Vagina (tissue), 2 donors: ENCODE measurements at regions not wholly inside any gene's neighbourhood (a gene's known extent, or its start where the extent isn't known, plus 50 kb on each side); places are given as distances from the start of the nearest gene placed in this dataset.

Source experiments
- CTCF ChIP-seq, 3 experiments: fragments of 450-650 bp in 2 of 3; fragments of 200-600 bp in 1 of 3; sonication (generic) in 1 of 3; IDR thresholded peaks; one replicate each; pipeline ENCODE4 v1.5.1; 2017 to 2019; ENCODE audit warnings: antibody characterized with exemption in 3 of 3, mild to moderate bottlenecking in 2 of 3, moderate library complexity in 2 of 3
- POLR2A ChIP-seq, 2 donors: fragments of 450-650 bp; IDR thresholded peaks; one replicate each; pipeline ENCODE4 v1.6.1; 2017; ENCODE audit warnings: antibody characterized with exemption in 2 of 2, mild to moderate bottlenecking in 2 of 2, moderate library complexity in 2 of 2
- POLR2AphosphoS5 ChIP-seq, 2 donors: sonication (generic); formaldehyde crosslinking; IDR thresholded peaks; one replicate each; pipeline ENCODE4 v1.9.0; 2017; ENCODE audit warnings: antibody characterized with exemption in 2 of 2, mild to moderate bottlenecking in 2 of 2, low read depth in 1 of 2; ENCODE audit not compliant: insufficient read depth in 1 of 2

- TF ChIP-seq POLR2AphosphoS5 (IDR thresholded peaks at IDR 0.05; ENCODE audit: insufficient read depth in 1 of 2, low read depth in 1 of 2), result no peak
- no peak for TF ChIP-seq CTCF (IDR thresholded peaks at IDR 0.05)
- TF ChIP-seq POLR2A (IDR thresholded peaks at IDR 0.05), result no peak
Measured at GRCh38 chr5:121049971-121050370, 585.9 kb downstream of the PRR16 start.
